GM13976 (cell line): ENCODE measurements at regions not wholly inside any gene's neighbourhood (a gene's known extent, or its start where the extent isn't known, plus 50 kb on each side); places are given as distances from the start of the nearest gene placed in this dataset.

ENCODE experiments used
- DNase-seq: peaks from one replicate; pipeline ENCODE4 v3.0.0; 2012; ENCODE audit warnings: low spot score
- CTCF ChIP-seq: IDR thresholded peaks from 2 replicates; pipeline ENCODE4 v1.5.1; 2012; ENCODE audit warnings: borderline replicate concordance, mild to moderate bottlenecking; ENCODE audit not compliant: insufficient read depth; ENCODE audit errors: extremely low read depth, missing control alignments, control extremely low read depth
- in situ Hi-C: fragments of 300-500 bp; cut with MboI; formaldehyde crosslinking; loops from one replicate; pipeline ENCODE4 v1.12.0; 2022; ENCODE audit warnings: low sequenced_read_pairs, mixed read lengths, inconsistent platforms; ENCODE audit not compliant: unreplicated experiment

GRCh38 chr6:145254649-145255401 is 480.5 kb downstream of the EPM2A start:
- in situ Hi-C loops, result no loop called here
- no peak for DNase-seq
- TF ChIP-seq CTCF, result no peak

- no peak for TF ChIP-seq CTCF
- no peak for DNase-seq
Observed at GRCh38 chr6:145257704-145258103, 477.6 kb downstream of the EPM2A start.

GRCh38 chr6:145258122-145258521 is 477.2 kb downstream of the EPM2A start:
- no peak for DNase-seq
- in situ Hi-C loops, result no loop called here
- no peak for TF ChIP-seq CTCF

More at GRCh38 chr6:145257704-145258103, 477.6 kb downstream of the EPM2A start:
- in situ Hi-C loops, result no loop called here

- DNase-seq, result no peak
- TF ChIP-seq CTCF, result no peak
- in situ Hi-C loops, result no loop called here
Observed at GRCh38 chr6:145260484-145261175, 474.7 kb downstream of the EPM2A start.

GRCh38 chr6:145261758-145262157 is 473.6 kb downstream of the EPM2A start:
- no peak for TF ChIP-seq CTCF
- no peak for DNase-seq
- in situ Hi-C loops, result no loop called here

GRCh38 chr6:145262771-145263170 is 472.5 kb downstream of the EPM2A start:
- no peak for TF ChIP-seq CTCF
- no peak for DNase-seq
- in situ Hi-C loops, result no loop called here
